ENCODE measurements at regions not wholly inside any gene's neighbourhood (a gene's known extent, or its start where the extent isn't known, plus 50 kb on each side); places are given as distances from the start of the nearest gene placed in this dataset.

DNA sequence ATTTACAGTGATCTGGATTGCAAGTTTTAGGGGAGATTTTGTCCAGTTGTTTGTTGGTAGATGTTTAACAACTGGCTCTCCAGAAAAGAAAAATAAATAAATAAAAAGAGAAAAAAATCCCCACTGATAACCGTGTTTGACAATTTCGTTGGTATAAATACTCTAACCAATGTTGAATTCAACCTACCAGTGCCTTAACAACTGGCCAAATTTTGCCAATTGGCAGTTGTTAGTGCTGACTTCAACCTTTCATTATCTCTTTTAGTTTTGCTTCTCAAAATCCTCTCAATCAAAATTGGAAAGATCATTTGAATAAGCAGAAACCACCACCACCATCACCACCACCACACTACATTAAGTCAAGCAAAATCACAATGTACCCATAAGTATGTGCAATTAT, 490.3 kb downstream of the PIK3C3 start:
- TF ChIP-seq, protein P1, sequence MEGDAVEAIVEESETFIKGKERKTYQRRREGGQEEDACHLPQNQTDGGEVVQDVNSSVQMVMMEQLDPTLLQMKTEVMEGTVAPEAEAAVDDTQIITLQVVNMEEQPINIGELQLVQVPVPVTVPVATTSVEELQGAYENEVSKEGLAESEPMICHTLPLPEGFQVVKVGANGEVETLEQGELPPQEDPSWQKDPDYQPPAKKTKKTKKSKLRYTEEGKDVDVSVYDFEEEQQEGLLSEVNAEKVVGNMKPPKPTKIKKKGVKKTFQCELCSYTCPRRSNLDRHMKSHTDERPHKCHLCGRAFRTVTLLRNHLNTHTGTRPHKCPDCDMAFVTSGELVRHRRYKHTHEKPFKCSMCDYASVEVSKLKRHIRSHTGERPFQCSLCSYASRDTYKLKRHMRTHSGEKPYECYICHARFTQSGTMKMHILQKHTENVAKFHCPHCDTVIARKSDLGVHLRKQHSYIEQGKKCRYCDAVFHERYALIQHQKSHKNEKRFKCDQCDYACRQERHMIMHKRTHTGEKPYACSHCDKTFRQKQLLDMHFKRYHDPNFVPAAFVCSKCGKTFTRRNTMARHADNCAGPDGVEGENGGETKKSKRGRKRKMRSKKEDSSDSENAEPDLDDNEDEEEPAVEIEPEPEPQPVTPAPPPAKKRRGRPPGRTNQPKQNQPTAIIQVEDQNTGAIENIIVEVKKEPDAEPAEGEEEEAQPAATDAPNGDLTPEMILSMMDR (IDR thresholded peaks at IDR 0.05), result no peak
- TF ChIP-seq EZH2phosphoT487 (IDR thresholded peaks at IDR 0.05), result no peak

All from neural progenitor cell (in vitro differentiated cells).